ENCODE measurements at regions not wholly inside any gene's neighbourhood (a gene's known extent, or its start where the extent isn't known, plus 50 kb on each side); places are given as distances from the start of the nearest gene placed in this dataset.

- CTCF ChIA-PET: interaction anchor here (0.6 to 2.6 kb wide), 3 partner anchors 8 to 17 kb away, joined by 3 to 11 read pairs (median 4); no protein-coding TSS in a partner anchor
- POLR2A ChIA-PET: no interaction called here
These were observed 183.4 kb upstream of the TANK start for GRCh38 chr2:160976797-160977196.

GRCh38 chr2:160977376-160977775, 182.9 kb upstream of the TANK start:
- ChIA-PET POLR2A (no interaction called here), CTCF (interaction anchor here (2.6 kb wide), 1 partner anchor 16 kb away, joined by 11 read pairs; no protein-coding TSS in a partner anchor)
- WGBS (ENCODE audit: insufficient coverage): no CpG with 5 or more reads among the region's 2 CpGs
- H3K4me1 ChIP-seq (ENCODE audit: control extremely low read depth in 1 of 4, control insufficient read depth in 4 of 4, insufficient read depth in 4 of 4, low read length in 3 of 4): peaks cover 0 to 4% (median 0%) of the 10 kb centered on the region in 4 experiments
- no peak overlapping the region for H3K27ac ChIP-seq (ENCODE audit: insufficient read depth in 1 of 2, low read depth in 1 of 2, low read length in 2 of 2, poor library complexity in 1 of 2, severe bottlenecking in 2 of 2)
- H3K9me3 ChIP-seq (ENCODE audit: control extremely low read depth in 1 of 5, control insufficient read depth in 4 of 5, insufficient read depth in 2 of 5, low read depth in 1 of 5, low read length in 4 of 5): peaks cover 0 to 6% (median 3%) of the 10 kb centered on the region in 5 experiments
- no peak overlapping the region for H3K4me3 ChIP-seq (ENCODE audit: control insufficient read depth in 1 of 7, extremely low read depth in 1 of 7, insufficient read depth in 4 of 7, low read depth in 2 of 7, low read length in 6 of 7)
- no peak for DNase-seq
- no peaks in the 10 kb centered on the region for H3K27me3 ChIP-seq (replicated peaks in 2 of 5; ENCODE audit: control insufficient read depth in 4 of 5, insufficient read depth in 5 of 5, low read length in 4 of 5)
- H3K36me3 ChIP-seq (ENCODE audit: control insufficient read depth in 4 of 4, insufficient read depth in 4 of 4, low read length in 3 of 4): no peaks in the 10 kb centered on the region

More at GRCh38 chr2:160976797-160977196, 183.4 kb upstream of the TANK start:
- H3K27ac ChIP-seq (ENCODE audit: insufficient read depth in 1 of 2, low read depth in 1 of 2, low read length in 2 of 2, poor library complexity in 1 of 2, severe bottlenecking in 2 of 2): no peak overlapping the region
- peaks cover 0 to 4% (median 0%) of the 10 kb centered on the region in 4 experiments for H3K4me1 ChIP-seq (ENCODE audit: control extremely low read depth in 1 of 4, control insufficient read depth in 4 of 4, insufficient read depth in 4 of 4, low read length in 3 of 4)
- DNase-seq: no peak
- no peaks in the 10 kb centered on the region for H3K27me3 ChIP-seq (replicated peaks in 2 of 5; ENCODE audit: control insufficient read depth in 4 of 5, insufficient read depth in 5 of 5, low read length in 4 of 5)
- 100% methylated on average over 1 of the region's 2 CpGs for WGBS (ENCODE audit: insufficient coverage)
- no peak overlapping the region for H3K4me3 ChIP-seq (ENCODE audit: control insufficient read depth in 1 of 7, extremely low read depth in 1 of 7, insufficient read depth in 4 of 7, low read depth in 2 of 7, low read length in 6 of 7)
- peaks cover 0 to 6% (median 3%) of the 10 kb centered on the region in 5 experiments for H3K9me3 ChIP-seq (ENCODE audit: control extremely low read depth in 1 of 5, control insufficient read depth in 4 of 5, insufficient read depth in 2 of 5, low read depth in 1 of 5, low read length in 4 of 5)
- no peaks in the 10 kb centered on the region for H3K36me3 ChIP-seq (ENCODE audit: control insufficient read depth in 4 of 4, insufficient read depth in 4 of 4, low read length in 3 of 4)

- 88% methylated on average over 2 of the region's 2 CpGs for WGBS (ENCODE audit: insufficient coverage)
- Histone ChIP-seq H3K27me3 (replicated peaks in 2 of 5; ENCODE audit: control insufficient read depth in 4 of 5, insufficient read depth in 5 of 5, low read length in 4 of 5) (no peaks in the 10 kb centered on the region), H3K4me1 (ENCODE audit: control extremely low read depth in 1 of 4, control insufficient read depth in 4 of 4, insufficient read depth in 4 of 4, low read length in 3 of 4) (peaks cover 0 to 4% (median 0%) of the 10 kb centered on the region in 4 experiments), H3K9me3 (ENCODE audit: control extremely low read depth in 1 of 5, control insufficient read depth in 4 of 5, insufficient read depth in 2 of 5, low read depth in 1 of 5, low read length in 4 of 5) (peaks cover 0 to 6% (median 3%) of the 10 kb centered on the region in 5 experiments), H3K36me3 (ENCODE audit: control insufficient read depth in 4 of 4, insufficient read depth in 4 of 4, low read length in 3 of 4) (no peaks in the 10 kb centered on the region), H3K4me3 (ENCODE audit: control insufficient read depth in 1 of 7, extremely low read depth in 1 of 7, insufficient read depth in 4 of 7, low read depth in 2 of 7, low read length in 6 of 7) (no peak overlapping the region), H3K27ac (ENCODE audit: insufficient read depth in 1 of 2, low read depth in 1 of 2, low read length in 2 of 2, poor library complexity in 1 of 2, severe bottlenecking in 2 of 2) (no peak overlapping the region)
- CTCF ChIA-PET: interaction anchor here (2.6 kb wide), 1 partner anchor 16 kb away, joined by 11 read pairs; no protein-coding TSS in a partner anchor
- DNase-seq: no peak
- POLR2A ChIA-PET: no interaction called here
These were observed 182.4 kb upstream of the TANK start for GRCh38 chr2:160977854-160978253.

- 100% methylated on average over 2 of the region's 3 CpGs for WGBS (ENCODE audit: insufficient coverage)
- POLR2A ChIA-PET: no interaction called here
- H3K4me3 ChIP-seq (ENCODE audit: control insufficient read depth in 1 of 7, extremely low read depth in 1 of 7, insufficient read depth in 4 of 7, low read depth in 2 of 7, low read length in 6 of 7): no peak overlapping the region
These were observed 175.7 kb upstream of the TANK start for GRCh38 chr2:160984426-160985077.

GRCh38 chr2:160989778-160990177, 170.4 kb upstream of the TANK start:
- Histone ChIP-seq H3K36me3 (ENCODE audit: control insufficient read depth in 4 of 4, insufficient read depth in 4 of 4, low read length in 3 of 4) (no peaks in the 10 kb centered on the region), H3K27me3 (replicated peaks in 2 of 5; ENCODE audit: control insufficient read depth in 4 of 5, insufficient read depth in 5 of 5, low read length in 4 of 5) (no peaks in the 10 kb centered on the region), H3K27ac (ENCODE audit: insufficient read depth in 1 of 2, low read depth in 1 of 2, low read length in 2 of 2, poor library complexity in 1 of 2, severe bottlenecking in 2 of 2) (no peak overlapping the region), H3K4me1 (ENCODE audit: control extremely low read depth in 1 of 4, control insufficient read depth in 4 of 4, insufficient read depth in 4 of 4, low read length in 3 of 4) (peaks cover 0 to 8% (median 0%) of the 10 kb centered on the region in 4 experiments), H3K4me3 (ENCODE audit: control insufficient read depth in 1 of 7, extremely low read depth in 1 of 7, insufficient read depth in 4 of 7, low read depth in 2 of 7, low read length in 6 of 7) (no peak overlapping the region), H3K9me3 (ENCODE audit: control extremely low read depth in 1 of 5, control insufficient read depth in 4 of 5, insufficient read depth in 2 of 5, low read depth in 1 of 5, low read length in 4 of 5) (no peaks in the 10 kb centered on the region)
- no peak for DNase-seq
- POLR2A ChIA-PET: no interaction called here
- no CpG with 5 or more reads among the region's 1 CpG for WGBS (ENCODE audit: insufficient coverage)
- CTCF ChIA-PET: interaction anchor here (1.1 to 2.6 kb wide), 2 partner anchors 636 to 665 kb away, joined by 3 to 10 read pairs; no protein-coding TSS in a partner anchor

More at GRCh38 chr2:160984426-160985077, 175.7 kb upstream of the TANK start:
- H3K27ac ChIP-seq (ENCODE audit: insufficient read depth in 1 of 2, low read depth in 1 of 2, low read length in 2 of 2, poor library complexity in 1 of 2, severe bottlenecking in 2 of 2): no peak overlapping the region
- H3K4me1 ChIP-seq (ENCODE audit: control extremely low read depth in 1 of 4, control insufficient read depth in 4 of 4, insufficient read depth in 4 of 4, low read length in 3 of 4): peaks cover 0 to 4% (median 0%) of the 10 kb centered on the region in 4 experiments
- no peak for DNase-seq
- H3K27me3 ChIP-seq (replicated peaks in 2 of 5; ENCODE audit: control insufficient read depth in 4 of 5, insufficient read depth in 5 of 5, low read length in 4 of 5): no peaks in the 10 kb centered on the region
- peaks cover 0 to 3% (median 0%) of the 10 kb centered on the region in 5 experiments for H3K9me3 ChIP-seq (ENCODE audit: control extremely low read depth in 1 of 5, control insufficient read depth in 4 of 5, insufficient read depth in 2 of 5, low read depth in 1 of 5, low read length in 4 of 5)
- no peaks in the 10 kb centered on the region for H3K36me3 ChIP-seq (ENCODE audit: control insufficient read depth in 4 of 4, insufficient read depth in 4 of 4, low read length in 3 of 4)
- CTCF ChIA-PET: interaction anchor here (1.7 to 2.0 kb wide), 2 partner anchors 10 to 556 kb away, joined by 5 to 6 read pairs; no protein-coding TSS in a partner anchor

- Histone ChIP-seq H3K27me3 (replicated peaks in 2 of 5; ENCODE audit: control insufficient read depth in 4 of 5, insufficient read depth in 5 of 5, low read length in 4 of 5) (no peaks in the 10 kb centered on the region), H3K27ac (ENCODE audit: insufficient read depth in 1 of 2, low read depth in 1 of 2, low read length in 2 of 2, poor library complexity in 1 of 2, severe bottlenecking in 2 of 2) (no peak overlapping the region), H3K4me3 (ENCODE audit: control insufficient read depth in 1 of 7, extremely low read depth in 1 of 7, insufficient read depth in 4 of 7, low read depth in 2 of 7, low read length in 6 of 7) (no peak overlapping the region), H3K36me3 (ENCODE audit: control insufficient read depth in 4 of 4, insufficient read depth in 4 of 4, low read length in 3 of 4) (no peaks in the 10 kb centered on the region), H3K4me1 (ENCODE audit: control extremely low read depth in 1 of 4, control insufficient read depth in 4 of 4, insufficient read depth in 4 of 4, low read length in 3 of 4) (peaks cover 0 to 8% (median 0%) of the 10 kb centered on the region in 4 experiments), H3K9me3 (ENCODE audit: control extremely low read depth in 1 of 5, control insufficient read depth in 4 of 5, insufficient read depth in 2 of 5, low read depth in 1 of 5, low read length in 4 of 5) (no peaks in the 10 kb centered on the region)
- DNase-seq: no peak
- ChIA-PET CTCF (interaction anchor here (1.0 to 4.5 kb wide), 18 partner anchors 11 to 885 kb away, joined by 3 to 52 read pairs (median 4); no protein-coding TSS in a partner anchor), POLR2A (no interaction called here)
- 97% methylated on average over 7 of the region's 7 CpGs for WGBS (ENCODE audit: insufficient coverage)
These were observed 166.6 kb upstream of the TANK start for GRCh38 chr2:160993654-160994061.

Measured in common myeloid progenitor, CD34-positive (primary cell).